ENCODE measurements at regions not wholly inside any gene's neighbourhood (a gene's known extent, or its start where the extent isn't known, plus 50 kb on each side); places are given as distances from the start of the nearest gene placed in this dataset.

DNA sequence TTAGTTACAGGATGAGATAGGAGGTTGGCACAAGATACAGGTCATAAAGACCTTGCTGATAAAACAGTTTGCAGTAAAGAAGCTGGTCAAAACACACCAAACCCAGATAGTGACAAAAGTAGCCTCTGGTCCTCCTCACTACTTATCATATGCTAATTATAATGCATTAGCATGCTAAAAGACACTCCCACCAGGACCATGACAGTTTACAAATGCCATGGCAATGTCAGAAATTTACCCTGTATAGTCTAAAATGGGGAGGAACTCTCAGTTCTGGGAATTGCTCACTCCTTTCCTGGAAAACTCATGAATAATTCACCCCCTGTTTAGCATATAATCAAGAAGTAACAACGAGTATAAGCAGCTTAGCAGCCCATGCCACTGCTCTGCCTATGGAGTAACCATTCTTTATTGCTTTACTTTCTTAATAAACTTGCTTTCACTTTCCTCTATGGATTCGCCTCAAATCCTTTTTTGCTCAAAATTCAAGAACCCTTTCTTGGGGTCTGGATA, 1254.4 kb downstream of the PCDH7 start:
- DNase-seq (ENCODE audit: extremely low spot score), result no peak
- ChIA-PET POLR2A (no interaction called here), CTCF (no interaction called here)
- TF ChIP-seq CTCF (IDR thresholded peaks at IDR 0.05; ENCODE audit: control extremely low read depth, extremely low read depth, low read depth, missing control alignments), result no peak

GRCh38 chr4:31979988-31980387, 1259.8 kb downstream of the PCDH7 start:
- ChIA-PET CTCF (no interaction called here), POLR2A (no interaction called here)
- no peak for TF ChIP-seq CTCF (IDR thresholded peaks at IDR 0.05; ENCODE audit: control extremely low read depth, extremely low read depth, low read depth, missing control alignments)
- DNase-seq (ENCODE audit: extremely low spot score), result no peak

GRCh38 chr4:31983246-31983645, 1263.1 kb downstream of the PCDH7 start:
- DNase-seq (ENCODE audit: extremely low spot score), result no peak
- TF ChIP-seq CTCF (IDR thresholded peaks at IDR 0.05; ENCODE audit: control extremely low read depth, extremely low read depth, low read depth, missing control alignments), result no peak
- CTCF ChIA-PET, result interaction anchor here (1.0 kb wide), 1 partner anchor 139 kb away, joined by 3 read pairs; no protein-coding TSS in a partner anchor
- POLR2A ChIA-PET, result no interaction called here

DNA sequence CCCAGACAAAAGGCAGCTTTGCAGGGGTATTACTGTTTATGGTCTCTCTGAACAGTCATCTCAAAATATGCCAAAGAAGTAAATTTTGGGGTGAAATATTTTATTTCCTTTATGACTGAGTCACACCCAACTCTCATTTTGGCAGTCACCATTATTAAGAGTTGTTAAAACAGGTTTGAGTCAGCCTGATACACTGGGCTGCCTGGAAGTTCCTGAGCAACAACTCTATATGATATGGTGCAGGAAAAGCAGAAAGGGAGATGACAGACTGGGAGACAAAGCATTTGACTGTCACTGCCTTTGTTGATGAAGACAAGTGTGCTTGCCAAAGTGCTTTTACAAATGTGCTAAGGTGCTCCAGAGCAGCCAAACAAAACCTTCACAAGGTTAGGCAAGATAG, 1263.5 kb downstream of the PCDH7 start:
- no peak for TF ChIP-seq CTCF (IDR thresholded peaks at IDR 0.05; ENCODE audit: control extremely low read depth, extremely low read depth, low read depth, missing control alignments)
- ChIA-PET CTCF (interaction anchor here (1.0 kb wide), 1 partner anchor 138 kb away, joined by 3 read pairs; no protein-coding TSS in a partner anchor), POLR2A (no interaction called here)
- DNase-seq (ENCODE audit: extremely low spot score), result no peak

DNA sequence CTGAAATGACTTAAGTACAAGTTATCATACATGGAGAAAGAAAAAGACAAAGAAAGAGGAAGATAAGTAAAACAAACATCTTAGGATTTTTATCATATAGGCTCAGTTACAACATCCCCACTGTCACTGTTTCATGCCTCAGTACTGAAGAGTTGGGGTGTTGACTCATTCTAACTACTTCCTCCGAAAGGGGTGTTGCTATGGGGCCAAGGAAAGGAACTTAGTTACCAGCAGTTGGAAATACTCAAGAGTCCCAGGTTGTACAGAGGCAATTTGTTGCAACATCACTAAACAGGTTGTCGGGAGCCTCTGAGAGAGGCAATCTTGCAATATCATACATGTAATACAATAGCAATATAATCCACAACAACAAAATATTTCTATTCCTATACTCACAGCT, 1264.7 kb downstream of the PCDH7 start:
- POLR2A ChIA-PET, result no interaction called here

GRCh38 chr4:31995943-31996901, 1276.1 kb downstream of the PCDH7 start:
- DNase-seq (ENCODE audit: extremely low spot score), result no peak
- ChIA-PET CTCF (no interaction called here), POLR2A (no interaction called here)
- no peak for TF ChIP-seq CTCF (IDR thresholded peaks at IDR 0.05; ENCODE audit: control extremely low read depth, extremely low read depth, low read depth, missing control alignments)

More for the DNA sequence above, 1264.7 kb downstream of the PCDH7 start:
- TF ChIP-seq CTCF (IDR thresholded peaks at IDR 0.05; ENCODE audit: control extremely low read depth, extremely low read depth, low read depth, missing control alignments), result no peak
- no peak for DNase-seq (ENCODE audit: extremely low spot score)
- CTCF ChIA-PET, result no interaction called here
